Motor neuron (in vitro differentiated cells): ENCODE measurements at regions not wholly inside any gene's neighbourhood (a gene's known extent, or its start where the extent isn't known, plus 50 kb on each side); places are given as distances from the start of the nearest gene placed in this dataset.
"Not testable (repeated sequence)": the region's sequence is repeated elsewhere in the genome, so short reads cannot be mapped to it uniquely, and the experiment has no call there.

Experiments
- ATAC-seq, 8 experiments: fragments of 200-7000 bp; cut with Tn5 transposase; replicated peaks in 6 of 8; 2 replicates each; pipeline ENCODE4 v1.8.0; 2021; ENCODE audit warnings: mild to moderate bottlenecking in 8 of 8, moderate library complexity in 8 of 8
- H3K27ac ChIP-seq, 2 donors: fragments of 250-450 bp; sonication (Bioruptor Pico); 2 replicates each; pipeline ENCODE4 v1.9.0; 2021; ENCODE audit warnings: antibody characterized with exemption in 2 of 2, mild to moderate bottlenecking in 2 of 2, moderate library complexity in 1 of 2
- H3K4me1 ChIP-seq, 2 donors: fragments of 250-450 bp; sonication (Bioruptor Pico); replicated peaks in 1 of 2; 2 replicates each; pipeline ENCODE4 v1.6.1; 2021; ENCODE audit warnings: antibody characterized with exemption in 2 of 2, mild to moderate bottlenecking in 2 of 2, moderate library complexity in 1 of 2
- H3K4me3 ChIP-seq, 5 donors: fragments of 250-450 bp; sonication (Bioruptor Pico); 2 replicates each; pipeline ENCODE4 v1.9.0; 2021; ENCODE audit warnings: antibody characterized with exemption in 5 of 5, mild to moderate bottlenecking in 5 of 5, moderate library complexity in 4 of 5
- WGBS, 10 experiments: fragments of 450-650 bp; shearing (Covaris generic); methylation state at CpG; one replicate each; pipeline ENCODE4 v1.0.0; 2022; 5-methylcytosine and 5-hydroxymethylcytosine counted together
- in situ Hi-C, 9 experiments: fragments of 400-800 bp; cut with MboI; loops; one replicate each; pipeline ENCODE4 v1.15.0; 2021; ENCODE audit warnings: low sequenced_read_pairs in 9 of 9, low pct_unique_long_range_greater_than_20kb in 2 of 9; ENCODE audit not compliant: unreplicated experiment in 9 of 9

DNA sequence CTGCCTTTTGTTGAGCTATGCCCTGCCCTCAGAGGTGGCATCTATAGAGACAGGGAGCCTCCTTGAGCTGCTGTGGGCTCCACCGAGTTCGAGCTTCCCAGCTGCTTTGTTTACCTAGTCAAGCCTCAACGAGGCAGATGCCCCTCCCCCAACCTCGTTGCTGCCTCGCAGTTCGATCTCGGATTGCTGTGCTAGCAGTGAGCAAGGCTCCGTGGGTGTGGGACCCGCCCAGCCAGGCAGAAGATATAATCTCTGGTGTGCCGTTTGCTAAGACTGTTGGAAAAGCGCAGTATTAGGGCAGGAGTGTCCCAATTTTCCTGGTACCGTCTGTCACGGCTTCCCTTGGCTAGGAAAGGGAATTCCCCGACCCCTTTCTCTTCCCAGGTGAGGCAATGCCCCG, 88.4 kb upstream of the CDK6 start:
- 47 to 100% (median 61%) methylated on average over 1 to 11 of the region's 15 CpGs; no CpG with 5 or more reads in 4 of the 10 experiments for WGBS, 10 experiments
- no peak for ATAC-seq
- H3K27ac ChIP-seq, result no peak overlapping the region
- no peak overlapping the region for H3K4me3 ChIP-seq
- in situ Hi-C loops, result no loop called here
- H3K4me1 ChIP-seq, result peaks cover 7 to 9% of the 10 kb centered on the region in 2 donors

DNA sequence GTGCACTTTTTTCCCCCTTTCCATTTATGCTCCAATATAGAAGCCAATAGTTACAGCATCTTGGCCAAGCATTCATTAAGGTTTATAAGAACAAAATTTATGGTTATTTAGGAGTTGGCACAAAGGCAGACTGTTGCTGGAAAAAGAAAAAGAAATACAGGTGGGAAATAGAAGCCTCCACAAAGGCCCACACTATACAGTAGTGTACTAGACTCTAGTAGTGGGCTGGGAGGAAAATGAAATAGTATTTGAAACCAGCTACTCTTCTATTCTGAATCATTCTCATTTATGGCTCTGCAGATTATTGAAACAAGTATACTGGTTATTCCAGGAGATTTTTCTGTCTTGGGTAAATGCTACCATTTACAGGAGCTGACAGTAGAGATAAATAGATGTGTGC, 80.9 kb upstream of the CDK6 start:
- H3K27ac ChIP-seq, result no peak overlapping the region
- no peak overlapping the region for H3K4me3 ChIP-seq
- ATAC-seq, result peak in 3 of 8 experiments; percentile 10 to 58 (median 25)
- peaks cover 7 to 22% of the 10 kb centered on the region in 2 donors for H3K4me1 ChIP-seq
- in situ Hi-C loops, result no loop called here

DNA sequence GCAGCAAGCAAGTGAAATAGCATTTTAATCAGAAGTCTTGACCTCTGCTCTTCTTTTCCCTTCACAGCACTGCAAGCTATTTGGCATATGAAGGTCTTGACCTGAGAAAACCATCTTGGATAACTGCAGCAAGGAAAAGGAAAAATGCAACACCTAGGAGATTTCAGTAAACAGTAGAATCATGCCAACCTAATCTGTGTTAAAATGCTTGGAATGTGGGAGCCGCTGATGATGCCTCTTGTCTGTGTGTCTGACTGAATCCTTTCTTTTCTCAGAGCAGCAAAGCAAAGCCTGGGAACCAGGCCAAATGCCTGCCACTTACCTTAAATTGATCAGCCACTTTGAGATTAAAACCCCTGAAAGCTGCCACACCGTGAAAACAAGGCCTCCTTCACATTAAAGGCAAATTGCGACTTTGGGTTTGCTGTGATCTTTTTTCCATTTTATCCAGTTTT, 80.4 kb upstream of the CDK6 start:
- H3K4me1 ChIP-seq, result peaks cover 7 to 22% of the 10 kb centered on the region in 2 donors
- in situ Hi-C loops, result no loop called here
- ATAC-seq, result peak in 7 of 8 experiments; percentile 26 to 98 (median 50)
- 0 to 60% (median 22%) methylated on average over 1 to 3 of the region's 3 CpGs; no CpG with 5 or more reads in 1 of the 10 experiments for WGBS, 10 experiments
- no peak overlapping the region for H3K27ac ChIP-seq
- H3K4me3 ChIP-seq, result no peak overlapping the region

DNA sequence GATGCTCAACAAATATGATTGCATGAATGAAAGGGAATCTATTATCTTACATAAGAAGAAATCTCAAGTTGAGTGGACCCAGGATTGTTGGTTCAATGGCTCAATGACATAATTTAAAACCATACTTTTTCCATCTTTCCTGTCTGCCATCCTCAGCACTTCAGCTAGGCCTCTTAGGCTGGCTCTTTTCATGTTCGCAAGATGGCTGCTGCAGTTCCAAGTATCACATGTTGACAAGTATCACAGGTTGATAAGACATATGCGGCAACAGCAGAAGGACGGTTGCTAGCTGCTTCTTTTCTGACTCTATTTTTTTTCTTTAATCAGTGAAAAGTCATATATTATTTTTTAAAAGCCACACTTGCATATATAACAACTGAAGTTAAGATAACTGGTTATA, 79.0 kb upstream of the CDK6 start:
- H3K4me1 ChIP-seq, result peaks cover 7 to 22% of the 10 kb centered on the region in 2 donors
- H3K4me3 ChIP-seq, result no peak overlapping the region
- 83 to 100% (median 100%) methylated on average over 2 to 3 of the region's 3 CpGs for WGBS, 10 experiments
- ATAC-seq, result no peak
- no peak overlapping the region for H3K27ac ChIP-seq
- in situ Hi-C loops, result no loop called here

DNA sequence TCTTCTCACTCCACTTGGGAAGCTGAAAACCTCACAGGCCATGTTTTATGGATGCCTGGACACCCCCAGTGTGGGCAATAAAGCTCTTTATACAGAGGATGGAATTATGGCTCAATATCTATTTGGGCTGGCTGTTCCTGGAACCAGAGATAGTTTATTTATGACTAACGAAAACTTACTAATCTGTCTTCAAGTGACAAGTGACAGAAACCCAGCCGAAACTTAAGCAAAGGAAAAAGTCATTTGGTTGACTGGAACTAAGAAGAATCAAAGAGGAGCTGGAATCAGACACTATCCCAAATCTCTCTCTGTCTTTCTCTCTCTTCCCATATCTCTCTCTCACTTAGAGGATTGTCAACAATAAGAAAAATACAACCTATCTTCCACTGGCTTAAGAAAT, 78.3 kb upstream of the CDK6 start:
- H3K4me1 ChIP-seq, result peaks cover 7 to 22% of the 10 kb centered on the region in 2 donors
- ATAC-seq, result no peak
- in situ Hi-C loops, result no loop called here
- H3K27ac ChIP-seq, result no peak overlapping the region
- no peak overlapping the region for H3K4me3 ChIP-seq
- 21 to 90% (median 66%) methylated on average over 1 to 2 of the region's 2 CpGs; no CpG with 5 or more reads in 3 of the 10 experiments for WGBS, 10 experiments

DNA sequence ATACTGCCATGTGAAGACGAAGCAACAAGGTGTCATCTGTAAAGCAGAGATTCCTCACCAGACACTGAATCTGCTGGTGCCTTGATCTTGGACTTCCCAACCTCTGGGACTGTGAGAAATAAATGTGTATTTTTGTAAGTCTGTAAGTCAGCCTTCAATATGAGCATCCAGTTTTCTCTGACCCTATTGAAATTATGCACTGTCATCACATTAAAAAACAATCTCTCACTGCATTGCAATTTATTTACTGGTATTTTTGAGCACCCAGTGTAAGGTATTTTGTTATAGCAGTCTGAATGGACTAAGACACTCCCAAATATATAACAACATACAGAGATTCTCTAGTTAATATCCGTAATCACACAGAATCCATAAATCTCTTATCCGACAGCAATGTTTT, 77.5 kb upstream of the CDK6 start:
- 87 to 100% (median 93%) methylated on average over 1 to 3 of the region's 3 CpGs; no CpG with 5 or more reads in 1 of the 10 experiments for WGBS, 10 experiments
- no peak overlapping the region for H3K27ac ChIP-seq
- no peak for ATAC-seq
- no peak overlapping the region for H3K4me3 ChIP-seq
- peaks cover 7 to 22% of the 10 kb centered on the region in 2 donors for H3K4me1 ChIP-seq
- in situ Hi-C loops, result no loop called here

DNA sequence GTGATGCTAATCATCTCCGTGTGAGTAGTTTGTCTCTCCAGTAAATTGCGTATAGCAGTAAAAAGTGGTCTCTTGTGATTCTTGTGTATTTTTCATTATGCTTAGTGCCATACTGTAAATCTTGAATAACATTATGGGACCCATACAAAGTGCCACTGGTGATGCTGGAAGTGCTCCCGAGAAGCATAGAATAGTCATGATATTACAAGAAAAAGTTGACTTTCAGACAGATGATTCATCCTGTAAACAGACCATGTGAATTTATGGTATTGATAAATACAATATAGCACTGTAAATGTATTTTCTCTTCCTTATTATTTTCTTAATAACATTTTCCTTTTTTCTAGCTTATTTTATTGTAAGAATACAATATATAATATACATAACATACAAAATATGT, 74.6 kb upstream of the CDK6 start:
- H3K27ac ChIP-seq, result no peak overlapping the region
- H3K4me3 ChIP-seq, result no peak overlapping the region
- no peaks in the 10 kb centered on the region for H3K4me1 ChIP-seq
- ATAC-seq, result no peak
- in situ Hi-C loops, result no loop called here
- 77 to 96% (median 81%) methylated on average over 1 to 3 of the region's 3 CpGs; no CpG with 5 or more reads in 2 of the 10 experiments for WGBS, 10 experiments

DNA sequence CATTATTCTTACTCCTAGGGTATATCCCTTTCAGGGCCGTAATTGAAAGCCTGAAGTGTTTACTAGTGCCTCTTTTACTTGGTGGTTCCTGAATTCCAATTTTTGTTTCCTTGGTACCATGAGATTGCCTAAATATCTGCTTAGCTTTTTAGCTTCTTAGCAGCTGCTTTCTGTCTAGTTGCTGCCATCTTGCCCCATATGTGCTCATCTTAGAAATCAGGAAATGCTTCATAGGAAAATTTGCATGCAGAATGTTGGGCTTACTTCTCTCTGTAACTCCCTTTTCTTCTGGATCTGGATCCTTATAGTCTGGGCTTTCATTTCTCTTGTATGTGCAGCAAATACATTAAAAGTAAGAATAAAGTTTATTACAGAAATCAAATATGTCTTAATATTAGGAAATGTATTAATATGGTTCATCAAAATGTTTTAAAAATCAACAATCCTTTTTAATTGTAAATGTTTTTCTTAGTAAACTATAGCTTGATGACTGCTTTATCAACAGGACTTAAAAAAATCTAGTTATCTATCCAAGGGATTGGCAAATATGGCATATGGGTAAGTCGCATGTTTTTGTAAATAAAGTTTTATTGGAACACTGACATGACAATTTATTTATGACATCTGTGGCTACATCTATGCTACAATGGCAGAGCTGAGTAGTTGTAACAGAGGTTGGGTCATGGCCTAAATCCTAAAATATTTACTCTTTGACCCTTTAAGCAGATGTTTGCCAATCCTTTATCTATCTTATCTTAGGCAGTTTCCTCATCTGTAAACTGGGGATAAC, 73.5 kb upstream of the CDK6 start:
- Histone ChIP-seq H3K4me1 (no peaks in the 10 kb centered on the region), H3K4me3 (no peak overlapping the region), H3K27ac (no peak overlapping the region)
- in situ Hi-C loops, result no loop called here
- peak in 3 of 8 experiments; percentile 40 to 44 (median 44) for ATAC-seq
- WGBS, 10 experiments, result 60 to 100% (median 93%) methylated on average over 1 to 2 of the region's 2 CpGs

DNA sequence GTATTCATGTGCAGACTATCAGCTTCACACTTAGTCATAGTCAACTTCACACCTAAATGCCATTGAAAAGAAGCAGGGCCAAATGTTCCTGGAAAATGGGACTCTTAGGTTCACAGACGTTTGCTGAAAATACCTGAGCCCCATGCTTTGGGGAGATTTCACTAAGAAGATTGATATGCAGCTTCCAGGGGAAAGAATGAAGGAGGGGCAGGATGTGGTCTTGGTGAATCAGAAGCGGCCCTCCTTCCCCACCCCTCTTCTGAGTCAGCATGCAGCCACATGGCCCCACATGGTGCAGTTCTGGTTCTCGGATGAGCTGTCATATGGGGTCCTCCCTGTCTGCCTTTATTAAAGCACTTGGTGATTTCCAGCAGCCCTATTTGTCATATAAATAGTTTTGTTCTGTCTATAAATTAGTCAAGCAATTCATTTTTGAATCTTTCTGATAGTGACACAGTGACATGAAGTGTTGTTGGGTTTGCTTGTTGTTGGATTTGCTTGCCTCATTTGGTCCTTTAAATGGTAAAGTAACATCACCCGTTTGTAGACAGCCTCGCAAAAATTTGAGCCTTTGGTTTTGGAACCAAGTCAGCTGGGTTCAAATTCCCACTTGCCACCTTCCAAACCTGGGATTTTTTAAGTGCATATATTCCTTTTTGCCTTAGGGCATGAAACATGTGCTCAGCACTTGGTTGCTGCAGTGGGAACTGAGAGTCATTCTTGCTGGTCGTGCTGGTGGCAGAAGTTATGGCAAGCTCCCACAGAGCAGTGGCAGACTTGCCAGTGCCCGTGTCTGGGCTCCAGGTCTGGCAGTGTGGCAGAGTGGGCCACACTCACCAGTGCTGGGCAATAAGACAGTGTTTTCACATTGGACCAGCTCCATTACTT, 68.1 kb upstream of the CDK6 start:
- Histone ChIP-seq H3K27ac (no peak overlapping the region), H3K4me1 (no peaks in the 10 kb centered on the region), H3K4me3 (no peak overlapping the region)
- peak; percentile 44 to 100 (median 56) for ATAC-seq
- in situ Hi-C loops, result no loop called here
- 13 to 100% (median 54%) methylated on average over 1 to 6 of the region's 7 CpGs; no CpG with 5 or more reads in 2 of the 10 experiments for WGBS, 10 experiments

DNA sequence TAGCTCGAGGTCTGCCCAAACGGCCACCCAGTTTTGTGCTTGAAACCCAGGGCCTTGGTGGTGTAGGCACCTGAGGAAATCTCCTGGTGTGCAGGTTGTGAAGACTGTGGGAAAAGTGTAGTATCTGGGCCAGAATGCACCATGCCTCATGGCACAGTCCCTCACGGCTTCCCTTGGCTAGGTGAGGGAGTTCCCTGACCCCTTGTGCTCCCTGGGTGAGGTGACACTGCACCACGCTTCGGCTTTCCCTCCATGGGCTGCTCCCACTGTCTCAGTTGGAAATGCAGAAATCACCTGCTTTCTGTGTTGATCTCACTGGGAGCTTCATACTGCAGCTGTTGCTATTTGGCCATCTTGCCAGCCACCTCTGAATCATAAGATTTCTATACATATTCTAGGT, 62.4 kb upstream of the CDK6 start:
- Histone ChIP-seq H3K27ac (no peak overlapping the region), H3K4me1 (no peaks in the 10 kb centered on the region), H3K4me3 (no peak overlapping the region)
- WGBS, 10 experiments, result 44 to 94% (median 79%) methylated on average over 1 to 4 of the region's 5 CpGs; no CpG with 5 or more reads in 1 of the 10 experiments
- in situ Hi-C loops, result no loop called here
- ATAC-seq, result no peak

DNA sequence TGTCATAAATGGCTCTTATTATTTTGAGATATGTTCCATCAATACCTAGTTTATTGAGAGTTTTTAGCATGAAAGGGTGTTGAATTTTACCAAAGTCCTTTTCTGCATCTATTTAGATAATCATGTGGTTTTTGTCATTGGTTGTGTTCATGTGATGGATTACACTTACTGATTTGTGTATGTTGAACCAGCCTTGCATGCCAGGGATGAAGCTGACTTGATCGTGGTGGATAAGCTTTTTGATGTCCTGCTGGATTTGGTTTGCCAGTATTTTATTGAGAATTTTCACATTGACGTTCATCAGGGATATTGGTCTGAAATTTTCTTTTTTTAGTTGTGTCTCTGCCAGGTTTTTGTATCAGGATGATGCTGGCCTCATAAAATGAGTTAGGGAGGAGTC, 58.5 kb upstream of the CDK6 start:
- H3K27ac ChIP-seq, ATAC-seq, in situ Hi-C loops, H3K4me3 ChIP-seq, H3K4me1 ChIP-seq: not testable (repeated sequence)
- 14 to 100% (median 69%) methylated on average over 1 to 2 of the region's 2 CpGs; no CpG with 5 or more reads in 1 of the 10 experiments for WGBS, 10 experiments

DNA sequence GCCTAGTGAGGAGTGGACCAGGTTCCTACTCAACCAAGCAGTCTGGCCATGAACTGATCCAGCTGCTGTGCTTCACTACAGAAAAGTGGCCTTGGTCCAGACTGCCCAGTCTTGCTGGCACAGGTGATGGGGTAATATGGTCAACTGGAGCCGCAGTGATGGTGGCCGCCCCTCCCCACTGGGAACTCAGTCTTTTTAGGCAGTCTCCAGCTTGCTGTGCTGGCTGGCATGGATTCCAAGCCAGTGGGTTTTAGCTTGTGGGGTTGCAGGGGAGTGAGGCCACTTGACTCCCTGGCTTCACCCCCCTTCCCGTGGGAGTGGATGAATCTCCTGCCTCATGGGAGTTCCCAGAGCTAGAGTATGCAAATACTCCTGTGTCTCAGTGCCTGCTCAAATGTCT, 52.7 kb upstream of the CDK6 start:
- 57 to 100% methylated on average over 1 of the region's 3 CpGs; no CpG with 5 or more reads in 8 of the 10 experiments for WGBS, 10 experiments
- in situ Hi-C loops, result no loop called here
- ATAC-seq, result no peak
- Histone ChIP-seq H3K4me3 (no peak overlapping the region), H3K4me1 (no peaks in the 10 kb centered on the region), H3K27ac (no peak overlapping the region)
